Peyer's patch (tissue), 4 donors: ENCODE measurements at regions not wholly inside any gene's neighbourhood (a gene's known extent, or its start where the extent isn't known, plus 50 kb on each side); places are given as distances from the start of the nearest gene placed in this dataset.

ENCODE experiments used
- DNase-seq, 3 donors: peaks; one replicate each; pipeline ENCODE4 v3.0.0-alpha.2; 2017 to 2019
- H3K27ac ChIP-seq, 4 donors: fragments of 200-600 bp; sonication (generic); one replicate each; pipeline ENCODE4 v1.5.1; 2016 to 2019
- H3K27me3 ChIP-seq, 2 donors: fragments of 200-600 bp; sonication (generic); one replicate each; pipeline ENCODE4 v1.5.1; 2019
- H3K36me3 ChIP-seq, 3 donors: fragments of 200-600 bp; sonication (generic); one replicate each; pipeline ENCODE4 v1.5.1; 2016 to 2019
- H3K4me1 ChIP-seq, 4 donors: fragments of 200-600 bp; sonication (generic); one replicate each; pipeline ENCODE4 v1.5.1; 2016 to 2019
- H3K4me3 ChIP-seq, 4 donors: fragments of 200-600 bp; sonication (generic); 1 replicate in 3 of 4; 2 replicates in 1 of 4; pipeline ENCODE4 v1.5.1; 2016 to 2019; ENCODE audit warnings: mild to moderate bottlenecking in 1 of 4
- H3K9me3 ChIP-seq, 4 donors: fragments of 200-600 bp; sonication (generic); one replicate each; pipeline ENCODE4 v1.5.1; 2016 to 2019; ENCODE audit warnings: mild to moderate bottlenecking in 1 of 4
- CTCF ChIP-seq, 6 experiments: fragments of 450-650 bp in 4 of 6; fragments of 200-600 bp in 2 of 6; sonication (generic) in 1 of 6; IDR thresholded peaks; one replicate each; pipeline ENCODE4 v1.5.1; 2017 to 2019; ENCODE audit warnings: antibody characterized with exemption in 6 of 6, mild to moderate bottlenecking in 3 of 6, moderate library complexity in 1 of 6
- POLR2A ChIP-seq, 2 donors: fragments of 450-650 bp; IDR thresholded peaks; one replicate each; pipeline ENCODE4 v1.5.1; 2017; ENCODE audit warnings: antibody characterized with exemption in 2 of 2, mild to moderate bottlenecking in 2 of 2, moderate library complexity in 2 of 2

- H3K4me1 ChIP-seq = no peaks in the 10 kb centered on the region
- no peak overlapping the region for H3K27ac ChIP-seq
- no peaks in the 10 kb centered on the region for H3K27me3 ChIP-seq
- peak in 1 of 3 donors; percentile 15 for DNase-seq
- no peaks in the 10 kb centered on the region for H3K36me3 ChIP-seq
- no peak overlapping the region for H3K4me3 ChIP-seq
- no peaks in the 10 kb centered on the region for H3K9me3 ChIP-seq
- no peak for TF ChIP-seq CTCF (IDR thresholded peaks at IDR 0.05)
- no peak for TF ChIP-seq POLR2A (IDR thresholded peaks at IDR 0.05)
Observed at GRCh38 chr14:94679106-94679810, 67.1 kb downstream of the SERPINA3 start.

GRCh38 chr14:94677747-94678146 is 65.6 kb downstream of the SERPINA3 start:
- Histone ChIP-seq H3K4me1 (no peaks in the 10 kb centered on the region), H3K4me3 (no peak overlapping the region), H3K9me3 (no peaks in the 10 kb centered on the region), H3K27ac (no peak overlapping the region), H3K36me3 (no peaks in the 10 kb centered on the region), H3K27me3 (no peaks in the 10 kb centered on the region)
- DNase-seq = no peak
- no peak for TF ChIP-seq POLR2A (IDR thresholded peaks at IDR 0.05)
- no peak for TF ChIP-seq CTCF (IDR thresholded peaks at IDR 0.05)

DNA sequence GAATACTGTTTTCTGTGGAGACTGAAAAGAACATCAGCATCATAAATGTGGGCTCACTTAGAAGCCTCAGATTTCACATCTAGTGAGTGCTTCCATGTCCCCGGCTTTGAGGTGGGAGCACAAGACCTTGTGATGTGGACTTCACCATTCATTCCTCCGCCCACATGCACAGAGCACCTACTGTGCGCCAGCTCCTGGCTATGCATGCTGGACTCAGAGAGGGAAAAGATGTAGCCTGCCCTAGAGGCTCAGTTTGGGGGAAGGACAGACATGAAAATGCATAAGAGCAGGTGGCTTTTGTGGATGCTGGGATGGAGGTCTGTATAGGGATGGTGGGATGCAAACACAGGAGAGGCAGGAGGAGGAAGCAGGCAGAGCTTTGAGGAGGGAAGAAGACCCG is 65.0 kb downstream of the SERPINA3 start:
- H3K4me1 ChIP-seq = no peaks in the 10 kb centered on the region
- no peaks in the 10 kb centered on the region for H3K9me3 ChIP-seq
- H3K27me3 ChIP-seq = no peaks in the 10 kb centered on the region
- no peaks in the 10 kb centered on the region for H3K36me3 ChIP-seq
- no peak for DNase-seq
- H3K4me3 ChIP-seq = no peak overlapping the region
- H3K27ac ChIP-seq = no peak overlapping the region
- no peak for TF ChIP-seq CTCF (IDR thresholded peaks at IDR 0.05)
- TF ChIP-seq POLR2A (IDR thresholded peaks at IDR 0.05) = no peak

DNA sequence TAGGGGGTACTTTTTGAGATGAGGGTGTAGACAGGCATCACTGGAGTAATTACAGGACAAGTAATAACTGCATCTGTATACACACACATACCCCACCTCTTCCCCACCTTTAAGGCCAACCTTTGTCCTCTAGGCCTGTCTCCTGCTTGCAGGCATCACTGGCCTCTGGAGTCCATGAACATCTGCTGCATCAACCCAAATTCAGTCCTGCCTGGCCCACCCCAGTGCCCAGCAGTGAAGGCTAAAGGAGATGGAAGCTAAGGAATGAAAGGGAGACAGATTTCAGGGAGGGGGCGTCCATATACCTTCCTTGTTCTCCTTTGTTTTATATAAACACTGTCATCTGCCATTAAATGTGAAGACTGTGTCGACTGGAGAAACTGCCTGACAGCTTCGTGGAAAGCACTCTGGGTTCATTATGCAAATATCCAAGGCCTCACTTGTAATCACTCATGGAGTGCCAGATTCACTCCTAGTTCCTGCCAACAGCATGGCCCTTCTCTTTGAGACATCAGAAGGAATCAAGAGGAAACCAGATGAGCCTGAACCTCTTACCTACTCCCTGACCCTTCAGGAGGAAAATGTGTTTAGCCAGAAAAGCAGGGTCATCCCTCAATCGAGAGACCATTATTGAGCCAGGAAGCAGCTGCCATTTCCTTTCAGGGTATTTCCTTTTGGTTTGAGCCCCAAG is 64.4 kb downstream of the SERPINA3 start:
- DNase-seq = no peak
- no peaks in the 10 kb centered on the region for H3K9me3 ChIP-seq
- H3K27me3 ChIP-seq = no peaks in the 10 kb centered on the region
- TF ChIP-seq CTCF (IDR thresholded peaks at IDR 0.05) (no peak), POLR2A (IDR thresholded peaks at IDR 0.05) (no peak)
- H3K4me3 ChIP-seq = no peak overlapping the region
- H3K4me1 ChIP-seq = no peaks in the 10 kb centered on the region
- H3K27ac ChIP-seq = no peak overlapping the region
- H3K36me3 ChIP-seq = no peaks in the 10 kb centered on the region

GRCh38 chr14:94675036-94675435 is 62.8 kb downstream of the SERPINA3 start:
- TF ChIP-seq POLR2A (IDR thresholded peaks at IDR 0.05) (no peak), CTCF (IDR thresholded peaks at IDR 0.05) (no peak)
- H3K9me3 ChIP-seq = no peaks in the 10 kb centered on the region
- H3K36me3 ChIP-seq = no peaks in the 10 kb centered on the region
- no peak for DNase-seq
- H3K27ac ChIP-seq = no peak overlapping the region
- no peaks in the 10 kb centered on the region for H3K4me1 ChIP-seq
- H3K27me3 ChIP-seq = no peaks in the 10 kb centered on the region
- H3K4me3 ChIP-seq = no peak overlapping the region
